DMS79 (cell line): ENCODE measurements at regions not wholly inside any gene's neighbourhood (a gene's known extent, or its start where the extent isn't known, plus 50 kb on each side); places are given as distances from the start of the nearest gene placed in this dataset.

Experiments
- DNase-seq: peaks from one replicate; lab custom pipeline; 2025; lab: John Stamatoyannopoulos, UW

DNA sequence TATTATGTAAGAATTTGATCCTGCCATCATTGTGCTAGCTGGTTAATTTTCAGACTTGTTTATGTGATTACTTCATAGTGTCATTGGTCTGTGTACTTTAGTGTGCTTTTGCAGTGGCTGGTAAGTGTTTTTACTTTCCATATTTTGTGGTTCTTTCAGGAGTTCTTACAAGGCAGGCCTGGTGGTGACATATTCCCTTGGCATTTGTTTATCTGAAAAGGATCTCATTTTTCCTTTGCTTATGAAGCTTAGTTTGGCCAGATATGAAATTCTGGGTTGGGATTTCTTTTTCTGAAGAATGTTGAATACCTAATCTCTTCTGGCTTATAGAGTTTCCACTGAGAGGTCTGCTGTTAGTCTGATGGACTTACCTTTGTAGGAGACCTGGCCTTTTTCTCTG, 72.8 kb upstream of the MC4R start:
- no peak for DNase-seq

DNA sequence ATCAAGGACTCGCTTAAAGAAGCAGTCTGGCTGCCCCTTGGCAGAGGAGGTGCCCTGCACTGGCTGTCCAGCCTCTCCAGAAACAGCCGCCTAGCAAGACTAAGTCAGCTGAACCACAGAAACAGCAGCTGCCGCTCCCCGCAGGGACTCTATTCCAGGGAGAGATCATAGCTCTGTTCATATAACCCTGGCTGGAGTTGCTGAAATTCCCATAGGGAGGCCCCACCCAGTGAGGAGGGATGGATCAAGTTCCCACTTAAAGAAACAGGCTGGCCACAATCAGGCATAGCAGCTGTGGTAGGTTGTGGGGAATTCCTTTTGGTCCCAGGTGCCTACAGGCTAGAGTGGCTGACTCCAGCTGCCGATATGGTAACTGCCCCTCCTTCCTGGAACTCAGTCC, 74.2 kb upstream of the MC4R start:
- DNase-seq: no peak

DNA sequence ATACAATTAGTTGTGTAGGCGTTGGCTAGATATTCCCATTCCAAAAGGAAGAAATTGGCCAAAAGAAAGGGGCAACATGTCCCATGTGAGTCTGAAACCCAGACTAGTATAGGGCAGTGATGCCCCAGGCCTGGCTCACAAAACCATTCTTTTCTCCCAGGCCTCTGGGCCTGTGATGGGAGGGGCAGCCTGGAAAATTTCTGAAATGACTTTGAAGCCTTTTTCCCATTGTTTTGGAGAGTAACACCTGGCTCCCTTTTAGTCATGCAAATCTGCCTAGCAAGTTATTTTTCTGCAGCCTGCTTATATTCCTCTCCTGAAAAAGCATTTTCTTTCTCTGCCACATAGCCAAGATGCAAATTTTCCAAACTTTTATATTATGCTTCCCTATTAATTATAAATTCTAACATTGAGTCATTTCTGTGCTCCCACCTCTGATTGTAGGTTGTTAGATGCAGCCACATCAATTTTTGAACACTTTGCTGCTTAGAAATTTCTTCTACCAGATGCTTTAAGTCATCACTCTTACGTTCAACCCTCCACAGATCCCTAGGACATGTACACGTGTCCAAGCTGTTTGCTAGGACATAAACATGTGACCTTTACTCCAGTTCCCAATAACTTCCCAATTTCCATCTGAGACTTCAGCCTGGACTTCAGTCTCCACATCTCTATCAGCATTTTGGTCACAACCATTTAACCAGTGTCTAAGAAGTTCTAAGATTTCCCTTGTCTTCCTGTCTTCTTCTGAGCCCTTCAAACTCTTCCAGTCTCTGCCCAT, 76.1 kb upstream of the MC4R start:
- no peak for DNase-seq

DNA sequence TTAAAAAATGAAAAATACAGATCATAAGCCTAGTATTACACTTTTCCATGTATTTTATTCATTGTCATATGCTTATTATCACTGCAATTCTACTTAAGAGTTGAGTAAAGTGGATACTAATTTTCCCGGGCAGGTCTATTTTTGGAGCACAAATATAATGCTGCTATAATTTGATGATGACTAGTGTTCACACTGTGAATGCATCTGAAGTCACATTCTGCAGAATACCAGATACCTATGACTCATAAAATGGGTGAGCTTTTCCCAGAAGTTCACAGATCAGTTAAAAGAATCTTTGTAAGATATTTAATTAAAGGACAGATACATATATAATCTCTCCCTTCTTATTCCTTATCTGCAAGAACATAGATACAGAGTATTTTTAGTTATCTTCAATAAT, 79.8 kb upstream of the MC4R start:
- no peak for DNase-seq

DNA sequence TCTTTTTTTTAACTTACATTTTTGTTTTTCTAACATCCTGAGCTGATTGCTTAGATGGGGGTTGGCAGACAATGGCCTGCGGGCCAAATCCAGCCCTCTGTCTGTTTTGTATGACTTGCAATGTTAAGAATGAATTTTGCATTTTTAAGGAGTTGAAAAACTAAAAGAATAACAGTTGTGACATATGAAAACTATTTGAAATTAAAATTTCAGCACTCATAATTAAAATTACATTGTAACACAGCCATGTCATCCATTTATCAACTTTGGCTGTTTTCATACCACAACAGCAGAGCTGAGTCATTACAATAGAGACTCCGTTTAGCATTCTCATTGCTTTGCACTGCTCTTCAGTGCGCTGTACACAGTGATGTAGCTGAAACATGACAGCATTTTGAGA, 94.1 kb upstream of the MC4R start:
- DNase-seq: no peak

DNA sequence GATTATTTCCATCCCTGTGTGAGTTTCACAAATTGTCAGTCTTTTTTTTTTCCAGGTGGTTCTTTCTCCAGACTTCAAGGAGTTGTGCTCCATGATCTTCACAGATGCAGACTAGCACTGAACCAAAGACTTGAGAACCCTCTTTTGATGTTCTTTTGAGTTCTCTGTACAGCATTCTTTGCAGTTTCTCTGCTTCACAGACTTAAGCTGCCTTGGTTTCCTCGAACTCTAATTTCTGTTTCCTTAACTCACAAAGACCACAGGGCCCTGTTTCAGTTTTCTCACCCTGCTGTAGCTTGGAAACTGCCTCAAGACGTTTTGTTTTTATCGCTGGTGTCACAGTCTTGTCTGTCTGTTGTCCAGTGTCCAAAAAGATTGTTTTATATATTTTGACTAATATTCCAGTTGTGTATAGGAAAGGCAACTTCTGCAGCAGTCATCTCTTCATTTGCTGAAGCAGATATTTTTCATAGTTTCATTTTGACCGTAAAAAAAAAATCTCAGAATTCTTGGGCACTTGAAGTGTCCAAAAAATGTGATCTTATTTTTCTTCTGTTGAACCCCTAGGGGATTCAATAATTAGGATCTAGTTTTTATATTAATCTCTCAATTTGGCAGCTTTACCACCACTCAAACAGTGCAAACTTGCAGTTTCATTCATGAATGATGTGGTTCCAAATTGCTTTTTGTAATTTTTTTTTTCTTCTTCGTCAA, 97.0 kb upstream of the MC4R start:
- DNase-seq: no peak

DNA sequence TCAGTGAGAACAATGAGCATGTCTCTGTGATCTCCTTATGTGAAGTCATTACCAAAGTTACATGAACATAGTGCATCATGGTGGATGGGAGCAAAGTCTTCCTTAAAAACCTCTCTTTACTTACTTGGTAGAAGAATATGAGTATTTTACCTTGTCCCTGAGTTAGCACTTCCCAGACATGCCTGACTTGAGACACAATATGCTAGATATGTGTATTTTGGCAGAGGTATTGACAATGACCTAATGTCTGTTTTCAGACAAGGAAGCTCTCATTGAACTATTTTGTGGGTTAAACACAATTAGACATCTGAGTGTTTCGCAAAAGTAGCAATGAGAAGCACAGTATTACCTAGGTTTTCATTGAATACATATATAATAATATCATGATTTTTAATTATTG, 99.1 kb upstream of the MC4R start:
- no peak for DNase-seq

DNA sequence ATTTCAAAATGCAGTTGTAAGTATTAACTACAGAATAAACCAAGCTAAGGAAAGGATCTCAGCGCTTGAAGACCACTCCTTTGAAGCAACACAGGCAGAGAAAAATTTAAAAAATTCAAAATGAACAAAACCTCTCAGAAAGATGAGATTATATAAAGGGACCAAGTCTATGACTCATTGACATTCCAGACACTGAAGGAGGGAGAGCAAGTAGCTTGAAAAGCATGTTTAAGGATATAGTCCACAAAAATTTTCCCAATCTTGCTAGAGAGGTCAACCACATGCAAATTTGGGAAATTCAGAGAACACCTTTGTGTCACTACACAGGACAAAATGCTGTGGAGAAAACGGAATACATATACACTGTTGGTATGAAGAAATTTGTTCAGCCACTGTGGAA, 112.6 kb upstream of the MC4R start:
- DNase-seq: no peak

DNA sequence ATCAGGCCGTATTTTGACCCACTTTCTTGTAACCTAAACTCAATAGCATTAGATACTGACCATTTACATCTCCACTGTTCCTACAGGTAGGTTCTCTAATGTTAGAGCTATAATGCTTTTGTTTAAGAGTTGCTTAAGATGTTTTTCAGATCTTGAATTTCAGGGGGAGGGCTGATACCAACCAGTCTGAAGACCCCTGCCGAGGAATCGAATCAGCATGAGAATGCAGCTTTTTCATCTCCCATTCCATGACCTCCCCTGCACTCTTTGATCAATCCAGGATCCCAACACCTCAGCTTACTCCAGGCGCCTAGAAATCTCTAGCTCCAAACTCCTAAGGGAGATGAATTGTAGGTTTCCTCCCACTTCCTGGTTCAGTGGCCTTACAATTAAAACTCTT, 120.5 kb upstream of the MC4R start:
- no peak for DNase-seq

DNA sequence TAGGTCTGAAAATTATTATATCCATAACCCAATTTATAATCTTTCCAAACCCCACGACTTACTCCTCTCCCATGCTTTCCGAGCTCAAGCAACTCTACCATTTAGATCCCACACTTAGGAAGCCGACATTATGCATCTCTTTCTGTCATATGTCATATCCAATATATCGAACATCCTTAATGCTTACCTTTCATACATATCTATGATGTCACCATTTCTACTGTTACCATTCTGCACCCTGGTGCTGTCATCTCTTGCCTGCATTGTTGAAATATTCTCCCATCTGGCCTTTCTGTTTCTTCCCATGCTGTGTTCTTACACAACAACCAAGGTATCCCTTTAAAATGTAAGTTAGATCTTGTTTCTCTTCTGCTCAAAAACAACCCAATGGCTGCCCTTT, 127.1 kb upstream of the MC4R start:
- DNase-seq: no peak

DNA sequence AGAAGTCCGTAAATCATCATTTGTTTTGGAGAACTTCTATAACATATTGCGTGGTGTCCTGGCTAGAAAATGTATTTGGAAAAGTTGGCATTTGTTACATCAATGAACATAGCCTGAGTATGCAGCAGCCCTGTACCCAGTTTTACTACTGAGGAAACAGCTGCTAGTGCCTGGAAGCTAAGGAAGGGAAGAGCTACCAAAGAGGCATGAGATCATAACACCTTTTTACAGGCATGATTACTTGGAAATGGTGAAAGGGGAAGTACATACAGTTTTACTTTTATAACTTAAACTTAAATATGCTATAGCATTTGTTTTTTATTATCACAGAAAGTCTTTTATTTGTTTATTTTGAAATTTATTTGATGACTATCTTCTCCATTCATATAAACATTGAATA, 128.4 kb upstream of the MC4R start:
- DNase-seq: no peak

DNA sequence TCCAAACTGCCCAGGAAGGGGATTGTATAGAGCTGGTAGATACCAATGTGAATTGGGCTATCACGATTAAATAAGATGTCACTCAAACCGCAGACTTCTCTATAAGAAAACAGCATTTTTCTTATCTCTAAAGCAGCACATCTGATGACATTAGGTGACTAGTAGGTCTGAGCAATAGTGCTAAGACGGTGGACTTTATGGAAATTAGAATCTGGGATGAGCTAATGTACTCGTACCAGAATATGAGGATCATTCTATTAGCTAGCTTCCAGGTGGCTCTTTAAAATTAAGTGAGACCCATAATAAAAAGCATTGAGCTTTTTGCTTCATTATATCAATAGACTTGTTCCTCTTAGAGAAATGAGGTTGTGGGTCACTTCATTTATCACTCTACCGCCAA, 130.0 kb upstream of the MC4R start:
- DNase-seq: no peak

DNA sequence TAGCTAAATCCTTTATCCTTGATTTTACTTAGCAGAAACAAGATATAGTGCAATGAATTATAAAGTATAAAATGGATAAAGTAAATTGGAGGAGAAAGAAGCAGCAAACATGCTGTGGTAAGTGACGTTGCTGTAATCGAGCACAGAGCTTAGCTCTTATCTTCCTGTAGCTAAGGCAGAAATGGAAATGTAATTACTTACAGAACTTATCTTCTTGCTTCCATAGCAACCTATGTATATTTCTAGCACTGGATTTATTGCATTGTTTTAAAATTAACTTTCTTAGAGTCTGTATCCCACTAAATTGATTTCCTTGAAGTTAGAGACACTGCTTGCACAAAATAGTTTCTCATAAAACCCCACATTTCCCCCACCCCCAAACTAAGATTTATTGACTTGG, 130.6 kb upstream of the MC4R start:
- no peak for DNase-seq

DNA sequence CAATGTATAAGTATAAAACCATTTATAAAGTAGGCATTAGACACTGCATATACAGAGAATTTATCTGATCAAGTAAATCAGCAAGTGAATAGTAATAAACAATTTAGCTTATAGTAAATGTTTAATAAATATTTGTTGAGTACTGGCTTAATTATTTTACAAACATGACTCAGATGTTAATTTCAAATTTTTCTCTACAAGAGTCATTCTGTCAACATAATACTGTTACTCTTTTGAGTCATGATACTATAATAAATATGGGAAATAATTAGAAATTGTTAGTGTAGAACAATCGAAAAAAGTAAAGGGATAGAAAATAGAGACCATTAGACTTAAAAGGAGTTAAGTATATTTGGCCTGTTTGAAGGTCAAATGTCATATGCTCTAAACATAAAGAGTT, 133.6 kb upstream of the MC4R start:
- DNase-seq: no peak

DNA sequence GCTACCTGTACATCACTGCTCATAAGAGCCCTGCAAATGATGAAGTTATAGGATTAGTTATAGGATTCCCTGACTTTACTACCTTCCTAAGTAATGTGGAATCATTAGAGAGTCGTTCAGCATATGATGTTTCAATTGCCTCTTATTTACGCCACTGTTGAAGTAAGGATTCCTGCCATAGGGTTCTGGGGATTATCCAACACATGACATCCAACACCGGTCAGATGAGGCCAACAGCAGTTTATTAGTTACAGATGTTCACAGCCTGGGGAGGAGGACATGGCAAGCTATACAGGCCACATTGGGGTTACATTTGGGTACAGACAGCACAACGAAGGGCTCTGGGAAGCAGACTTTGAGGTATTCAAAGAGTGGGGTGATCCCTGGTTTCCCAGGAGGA, 134.1 kb upstream of the MC4R start:
- DNase-seq: no peak

DNA sequence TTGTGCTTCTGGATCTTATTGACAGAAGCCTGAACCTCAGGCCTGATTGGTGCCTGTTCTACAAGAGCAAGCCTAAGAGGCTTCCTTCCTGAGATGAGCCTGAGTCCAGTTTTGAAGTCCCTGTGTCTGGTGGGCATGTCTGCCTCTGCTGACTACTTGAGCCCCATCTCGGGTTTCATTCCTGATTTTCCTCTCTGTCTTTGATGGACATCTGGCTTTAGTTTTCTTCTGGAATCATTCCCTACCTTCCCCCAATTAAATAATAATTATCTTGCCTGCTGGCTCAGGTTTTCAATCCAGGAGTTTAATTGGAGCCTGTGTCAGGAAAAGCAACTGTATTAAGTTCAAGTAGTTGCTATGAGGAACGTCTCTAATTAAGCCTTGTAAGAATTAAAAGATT, 135.5 kb upstream of the MC4R start:
- DNase-seq: no peak

DNA sequence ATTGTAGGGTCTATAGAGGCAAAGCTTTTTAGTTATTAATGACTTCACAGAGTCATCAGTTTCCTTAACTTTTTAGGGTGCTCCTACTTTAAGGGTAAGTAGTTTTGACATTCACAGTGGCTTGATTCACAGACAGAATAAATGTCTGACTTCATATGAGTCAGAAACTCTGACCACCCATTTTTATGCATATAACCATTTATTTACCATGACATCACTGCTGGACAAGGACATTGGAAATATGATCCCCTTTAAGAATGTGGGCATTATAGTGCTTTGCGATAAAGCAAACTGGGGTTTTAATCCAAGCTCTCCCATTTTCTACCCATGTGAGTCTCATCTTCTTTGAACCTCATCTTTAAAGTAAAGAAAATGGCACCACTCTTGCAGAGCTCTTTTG, 162.0 kb upstream of the MC4R start:
- DNase-seq: no peak

DNA sequence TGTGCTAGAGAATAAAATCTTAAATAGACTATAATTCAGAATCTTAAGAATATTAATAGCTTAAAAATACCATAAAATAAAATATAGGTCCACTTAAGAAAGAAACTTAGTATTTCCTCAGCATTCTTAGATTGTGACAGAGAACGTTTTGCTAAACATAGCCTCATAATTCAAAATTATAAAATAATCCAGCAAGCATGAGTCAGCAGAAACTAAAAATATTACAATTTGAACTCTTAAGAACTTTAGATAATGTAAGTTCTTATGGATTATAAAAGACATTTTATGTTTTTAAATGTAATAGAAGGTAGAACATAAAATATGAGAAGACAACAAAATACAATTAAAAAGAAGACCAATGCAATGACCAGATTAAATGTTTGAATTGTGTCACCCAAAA, 164.5 kb upstream of the MC4R start:
- DNase-seq: no peak

DNA sequence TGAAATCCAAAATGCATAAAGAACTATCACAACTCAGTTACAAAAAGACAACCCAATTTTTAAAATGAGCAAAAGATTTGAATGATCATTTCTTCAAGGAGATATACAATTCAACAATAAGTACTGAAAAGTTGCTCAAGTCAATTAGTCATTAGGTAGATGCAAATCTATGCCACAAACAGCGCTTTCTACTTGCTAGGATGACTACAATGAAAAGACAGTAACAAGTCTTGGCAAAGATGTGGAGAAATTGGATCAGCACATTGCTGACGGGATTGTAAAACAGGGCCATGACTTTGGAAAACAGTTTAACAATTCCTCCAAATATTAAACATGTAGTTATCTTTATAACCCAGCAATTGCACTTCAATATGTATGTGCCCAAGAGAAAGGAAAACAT, 166.3 kb upstream of the MC4R start:
- no peak for DNase-seq

DNA sequence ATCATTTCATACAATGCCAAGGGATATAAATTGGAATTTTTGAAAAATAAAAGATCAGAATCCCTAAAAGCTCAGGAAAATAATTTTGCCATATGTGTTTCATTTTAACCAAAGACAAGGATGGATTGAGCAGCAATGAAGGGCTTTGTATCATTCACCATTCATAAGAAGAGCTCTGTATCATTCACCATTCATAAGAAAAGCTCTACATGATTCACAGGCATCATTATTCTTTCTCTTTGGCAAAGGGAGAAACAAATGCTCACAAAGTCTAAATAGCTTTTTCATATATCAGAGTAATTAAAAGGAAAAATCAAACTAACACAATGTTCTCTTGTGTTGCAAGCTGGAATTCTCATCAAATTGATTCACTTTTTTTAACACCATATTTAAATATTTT, 169.1 kb upstream of the MC4R start:
- no peak for DNase-seq

DNA sequence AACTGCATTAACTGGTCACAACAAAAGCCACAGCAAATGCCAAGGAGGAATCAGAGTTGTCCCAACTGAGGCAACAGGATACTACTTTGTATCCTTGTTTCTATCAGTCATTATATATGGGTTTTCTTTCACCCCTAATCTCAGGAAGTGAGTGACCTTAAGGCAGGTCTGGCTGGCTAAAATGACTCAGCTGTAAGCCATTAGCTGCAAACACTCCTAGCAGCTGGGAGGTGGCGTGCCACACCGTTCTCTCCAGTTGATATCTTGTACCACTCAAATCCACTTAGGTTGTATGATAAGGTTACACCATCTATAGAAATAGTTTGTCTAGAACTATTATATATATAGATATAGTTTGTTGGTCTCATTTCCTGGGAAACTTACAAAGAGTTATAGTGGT, 171.1 kb upstream of the MC4R start:
- no peak for DNase-seq

DNA sequence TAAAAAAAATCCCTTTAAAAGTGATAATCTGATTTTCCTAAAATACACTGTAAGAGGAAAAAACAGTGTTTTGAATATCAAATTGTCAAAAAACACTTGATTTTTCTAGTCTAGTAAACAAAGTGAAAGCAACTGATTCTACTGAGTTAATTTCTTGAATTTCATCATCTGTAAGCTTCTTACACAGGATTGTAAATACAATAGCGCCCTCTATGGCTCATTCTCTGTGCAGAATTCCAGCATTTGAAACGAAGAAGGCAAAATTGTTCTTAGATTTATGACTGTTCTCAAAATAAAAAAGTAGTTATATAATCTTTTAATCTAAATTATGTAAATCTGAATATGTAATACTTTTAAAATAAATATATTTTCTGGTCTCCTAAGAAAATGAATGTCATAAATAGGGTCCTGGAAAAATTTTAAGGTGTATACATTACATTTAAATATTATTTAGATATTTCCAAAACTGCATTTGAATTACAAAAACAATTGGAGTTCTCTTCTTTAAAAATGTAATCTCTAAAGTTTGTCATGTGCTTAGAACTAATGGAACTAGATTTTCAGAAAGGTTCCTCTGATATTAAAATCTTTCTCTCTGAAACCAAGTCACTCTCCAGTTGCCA, 176.9 kb upstream of the MC4R start:
- peak; percentile 2 for DNase-seq

DNA sequence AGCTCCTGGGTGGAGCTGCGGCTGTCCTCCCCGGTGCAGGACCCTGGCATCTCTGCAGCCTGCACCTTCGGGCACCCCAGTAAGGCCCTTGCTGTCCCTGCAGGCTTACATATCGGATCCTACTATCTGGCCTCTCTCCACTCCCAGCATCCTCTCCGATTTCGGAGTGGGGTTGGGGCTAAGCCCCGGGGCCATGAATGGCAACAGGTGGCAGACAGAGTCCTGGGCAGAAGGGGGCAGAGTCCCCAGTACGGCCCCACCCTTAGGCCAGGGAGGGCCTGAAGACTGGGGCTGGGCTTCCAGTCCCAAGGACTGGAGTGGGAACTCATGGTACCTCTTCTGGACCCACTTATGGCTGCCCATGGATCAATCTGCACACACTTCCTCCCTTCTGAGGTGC, 180.4 kb upstream of the MC4R start:
- DNase-seq: no peak

DNA sequence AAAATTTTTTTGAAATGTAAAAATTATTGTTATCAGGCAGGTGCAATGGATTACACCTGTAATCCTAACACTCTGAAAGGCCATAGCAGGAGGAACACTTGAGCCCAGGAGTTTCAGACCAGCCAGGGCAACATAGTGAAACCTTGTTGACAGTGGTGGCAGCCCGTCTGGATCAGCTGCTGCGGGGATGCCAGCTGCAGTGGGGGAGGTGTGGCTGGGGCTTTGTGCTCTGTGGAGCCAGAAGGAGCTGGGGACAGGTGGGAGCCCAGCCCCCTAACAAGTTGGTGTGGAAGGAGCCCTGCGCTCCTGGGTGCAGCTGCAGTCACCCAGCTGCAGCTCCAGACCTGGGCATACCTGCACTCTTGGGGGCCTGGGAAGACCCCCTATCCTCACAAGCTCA, 182.4 kb upstream of the MC4R start:
- DNase-seq: no peak
